H1 (cell line): ENCODE measurements at regions not wholly inside any gene's neighbourhood (a gene's known extent, or its start where the extent isn't known, plus 50 kb on each side); places are given as distances from the start of the nearest gene placed in this dataset.

Experiments used
- ATF3 ChIP-seq: IDR thresholded peaks from 2 replicates; pipeline ENCODE4 v1.6.1; 2011; ENCODE audit warnings: low read depth, mild to moderate bottlenecking, low read length; ENCODE audit not compliant: insufficient read depth
- CBX5 ChIP-seq: fragments of 300-800, 300-1000 bp; sonication (generic); IDR thresholded peaks from 2 replicates; pipeline ENCODE4 v1.7.1; 2016; ENCODE audit warnings: antibody characterized with exemption, low read length, low read depth
- CBX8 ChIP-seq: fragments of 300-800, 300-1000 bp; sonication (generic); IDR thresholded peaks from 2 replicates; pipeline ENCODE4 v1.7.1; 2016; ENCODE audit warnings: low read depth, low read length, borderline replicate concordance
- RNF2 ChIP-seq: fragments of 200-900, 300-1000 bp; sonication (generic); IDR thresholded peaks from 2 replicates; pipeline ENCODE4 v1.7.1; 2016; ENCODE audit warnings: borderline replicate concordance, low read depth, mild to moderate bottlenecking, antibody characterized with exemption, low read length; ENCODE audit not compliant: poor library complexity, severe bottlenecking; ENCODE audit errors: missing control alignments
- SIN3A ChIP-seq, 2 experiments: IDR thresholded peaks in 1 of 2; conservative IDR thresholded peaks in 1 of 2; 2 replicates each; pipeline ENCODE4 v1.6.1; 2011 to 2012; ENCODE audit warnings: low read length in 2 of 2, improper control_type of control experiment in 1 of 2, low read depth in 1 of 2, mild to moderate bottlenecking in 1 of 2

DNA sequence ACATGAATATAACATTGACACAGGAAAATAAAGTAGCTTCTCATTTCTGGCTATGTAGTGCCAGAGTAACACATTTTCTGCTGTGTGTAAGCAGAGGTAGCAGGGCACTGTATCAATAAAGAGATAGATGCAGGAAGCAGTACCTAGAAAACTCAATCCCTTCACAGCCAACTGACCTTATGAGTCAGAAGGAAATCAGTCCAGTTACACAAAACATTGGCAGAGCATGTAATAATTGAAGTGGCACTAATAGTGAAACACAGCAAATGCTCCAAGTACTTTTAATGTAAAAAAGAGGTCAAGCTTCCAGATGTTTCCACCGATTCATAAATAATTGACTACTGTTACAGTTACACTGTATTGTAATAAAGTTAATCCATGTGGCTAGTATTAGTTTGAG, 706.6 kb downstream of the EFNA5 start (continued):
- TF ChIP-seq SIN3A (conservative IDR thresholded peaks at IDR 0.05 in 1 of 2, IDR thresholded peaks at IDR 0.05 in 1 of 2; ENCODE audit: low read depth in 1 of 2, low read length in 2 of 2) (no peak), ATF3 (no peak), CBX8 (no peak), CBX5 (no peak), RNF2 (no peak)
